ENCODE measurements at regions not wholly inside any gene's neighbourhood (a gene's known extent, or its start where the extent isn't known, plus 50 kb on each side); places are given as distances from the start of the nearest gene placed in this dataset.
A peak's percentile ranks its signal among the peaks of the same experiment; 100 is the strongest.

DNA sequence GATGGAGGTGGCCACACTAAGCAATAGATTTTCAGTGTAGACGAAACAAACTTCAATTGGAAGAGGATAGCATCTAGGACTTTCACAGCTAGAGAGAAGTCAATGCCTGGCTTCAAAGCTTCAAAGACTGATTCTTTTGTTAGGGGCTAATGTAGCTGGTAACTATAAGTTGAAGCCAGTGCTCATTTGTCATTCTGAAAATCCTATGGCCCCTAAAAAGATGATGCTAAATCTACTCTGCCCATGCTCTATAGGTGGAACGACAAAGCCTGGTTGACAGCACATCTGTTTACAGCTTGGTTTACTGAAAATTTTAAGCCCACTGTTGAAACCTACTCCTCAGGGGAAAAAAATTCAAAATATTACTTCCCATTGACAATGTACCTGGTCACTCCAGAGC lies 226.7 kb downstream of the BCAS1 start:
- no peak for DNase-seq (ENCODE audit: missing footprints)
- ATAC-seq, result no peak
- intact Hi-C loops (cut with DNase I), result no loop called here

DNA sequence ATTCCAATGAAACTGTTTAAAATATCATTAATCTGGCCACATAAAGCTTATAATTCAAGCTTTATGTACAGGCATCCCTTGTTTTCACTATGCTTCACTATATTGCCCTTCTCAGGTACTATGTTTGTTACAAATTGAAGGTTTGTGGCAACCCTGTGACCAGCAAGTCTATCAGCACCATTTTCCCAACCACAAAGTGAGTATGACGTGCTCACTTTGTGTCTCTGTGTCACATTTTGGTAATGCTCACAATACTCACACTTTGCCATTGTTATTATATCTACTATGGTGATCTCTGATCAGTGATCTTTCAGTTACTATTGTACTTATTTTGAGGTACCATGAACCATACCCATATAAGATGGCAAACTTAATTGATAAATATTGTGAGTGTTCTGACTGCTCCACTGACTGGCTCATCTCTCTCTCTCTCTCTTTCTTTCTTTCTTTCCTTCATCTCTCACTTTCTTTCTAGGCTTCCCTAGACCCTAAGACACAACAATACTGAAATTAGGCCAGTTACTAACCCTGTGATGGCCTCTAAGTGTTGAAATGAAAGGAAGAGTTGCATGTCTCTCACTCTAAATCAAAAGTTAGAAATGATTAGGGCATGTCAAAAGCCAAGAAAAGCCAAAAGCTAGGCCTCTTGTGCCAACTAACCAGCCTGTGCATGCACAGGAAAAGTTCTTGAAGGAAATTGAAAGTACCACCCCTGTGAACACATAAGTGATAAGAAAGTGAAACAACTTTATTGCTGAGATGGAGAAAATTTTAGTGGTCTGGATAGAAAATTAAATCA lies 227.9 kb downstream of the BCAS1 start:
- intact Hi-C loops (cut with DNase I), result no loop called here

DNA sequence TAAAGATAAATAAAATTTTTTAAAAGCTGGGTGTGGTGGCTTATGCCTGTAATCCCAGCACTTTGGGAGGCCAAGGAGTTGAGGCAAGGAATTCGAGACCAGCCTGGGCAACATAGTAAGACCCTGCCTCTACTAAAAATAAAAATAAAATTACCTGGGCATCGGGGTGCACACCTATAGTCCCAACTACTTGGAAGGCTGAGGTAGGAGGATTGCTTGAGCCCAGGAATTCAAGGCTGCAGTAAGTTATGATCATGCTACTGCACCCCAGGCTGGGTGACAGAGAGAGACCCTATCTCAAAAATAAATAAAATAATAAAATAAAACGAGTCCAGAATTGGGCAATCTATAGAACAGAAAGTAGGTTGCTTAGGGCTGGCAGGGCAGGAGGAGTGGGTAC lies 228.7 kb downstream of the BCAS1 start:
- intact Hi-C loops (cut with DNase I), result no loop called here
- no peak for DNase-seq (ENCODE audit: missing footprints)
- ATAC-seq, result no peak

More for the DNA sequence above, 227.9 kb downstream of the BCAS1 start:
- ATAC-seq (no peak), DNase-seq (ENCODE audit: missing footprints) (no peak)

DNA sequence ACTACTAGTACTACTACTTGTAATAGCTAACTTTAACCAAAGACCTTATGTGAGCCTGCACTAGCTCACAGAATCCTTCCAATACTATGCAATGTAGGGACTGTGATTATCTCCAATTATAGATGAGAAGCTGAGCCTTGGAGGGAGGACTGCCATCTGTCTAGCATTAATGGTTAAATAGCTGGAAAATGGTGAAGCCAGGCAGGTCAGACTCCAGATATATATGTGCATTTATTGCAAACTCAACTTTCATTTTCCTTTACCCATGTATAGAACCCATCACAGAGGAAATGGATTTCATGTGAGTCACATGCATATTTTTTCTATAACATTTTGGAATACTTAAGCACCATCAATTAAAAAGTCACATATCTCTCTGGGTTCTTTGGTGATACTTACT lies 229.9 kb downstream of the BCAS1 start:
- ATAC-seq (no peak), DNase-seq (ENCODE audit: missing footprints) (no peak)
- intact Hi-C loops (cut with DNase I), result no loop called here

DNA sequence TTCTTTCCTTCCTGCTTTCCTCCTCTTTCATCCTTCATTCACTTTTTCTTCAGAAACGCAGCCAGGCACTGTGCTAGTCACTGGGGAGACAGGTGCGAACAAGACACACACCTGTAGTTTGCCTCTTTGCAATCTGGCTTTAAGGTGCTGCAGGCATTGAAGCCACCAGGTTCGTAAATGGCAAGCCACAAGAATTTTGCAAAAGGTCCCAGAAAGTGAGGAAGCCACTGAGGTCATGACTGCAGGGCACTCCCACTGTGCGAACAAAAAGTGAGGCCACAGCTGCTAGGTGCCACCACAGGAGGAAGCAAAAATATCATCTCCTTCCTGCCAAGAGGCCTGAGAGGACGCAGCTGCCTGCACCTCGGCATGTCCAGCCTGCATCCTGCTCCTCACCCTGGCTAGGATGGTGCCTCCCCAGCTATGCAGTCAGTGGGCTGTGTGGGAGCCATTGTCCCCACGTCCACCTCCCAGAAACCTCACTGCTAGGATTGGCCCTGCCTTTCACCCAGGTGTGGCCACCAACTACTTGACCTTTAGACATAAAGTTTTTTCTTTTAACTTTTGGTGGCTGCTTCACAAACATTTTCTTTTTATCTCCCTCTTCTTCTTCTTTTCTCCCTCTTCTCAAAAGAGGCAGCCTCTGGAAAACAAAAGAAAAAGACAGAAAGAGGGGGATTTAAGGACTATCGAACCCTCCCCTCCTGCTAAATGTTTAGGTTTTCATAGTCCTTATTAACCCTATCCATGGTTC lies 230.8 kb downstream of the BCAS1 start:
- intact Hi-C loops (cut with DNase I), result no loop called here
- DNase-seq (ENCODE audit: missing footprints) (peak; percentile 76), ATAC-seq (peak; percentile 48)

DNA sequence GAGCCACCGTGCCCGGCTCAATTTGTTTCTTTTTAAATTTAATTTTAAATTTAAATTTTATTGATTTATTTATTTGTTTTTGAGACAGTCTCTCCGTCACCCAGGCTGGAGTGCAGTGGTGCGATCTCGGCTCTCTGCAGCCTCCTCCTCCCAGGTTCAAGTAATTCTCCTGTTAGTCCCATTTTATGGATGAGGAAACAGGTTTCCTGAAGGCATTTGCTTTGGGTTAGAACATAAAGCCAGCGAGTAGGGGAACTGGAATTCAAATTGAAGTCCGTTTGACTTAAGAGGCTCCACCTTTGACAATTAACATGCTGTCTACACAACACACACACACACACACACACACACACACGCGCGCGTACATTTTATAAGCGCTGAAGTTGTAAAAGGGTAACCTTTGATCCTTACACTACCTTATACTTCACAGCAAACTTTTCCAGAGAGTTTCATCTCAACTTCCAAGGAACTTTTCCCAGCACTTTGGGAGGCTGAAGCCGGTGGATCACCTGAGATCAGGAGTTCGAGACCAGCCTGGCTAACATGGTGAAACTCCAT lies 232.0 kb downstream of the BCAS1 start:
- DNase-seq (ENCODE audit: missing footprints) (no peak), ATAC-seq (no peak)
- intact Hi-C loops (cut with DNase I), result no loop called here

DNA sequence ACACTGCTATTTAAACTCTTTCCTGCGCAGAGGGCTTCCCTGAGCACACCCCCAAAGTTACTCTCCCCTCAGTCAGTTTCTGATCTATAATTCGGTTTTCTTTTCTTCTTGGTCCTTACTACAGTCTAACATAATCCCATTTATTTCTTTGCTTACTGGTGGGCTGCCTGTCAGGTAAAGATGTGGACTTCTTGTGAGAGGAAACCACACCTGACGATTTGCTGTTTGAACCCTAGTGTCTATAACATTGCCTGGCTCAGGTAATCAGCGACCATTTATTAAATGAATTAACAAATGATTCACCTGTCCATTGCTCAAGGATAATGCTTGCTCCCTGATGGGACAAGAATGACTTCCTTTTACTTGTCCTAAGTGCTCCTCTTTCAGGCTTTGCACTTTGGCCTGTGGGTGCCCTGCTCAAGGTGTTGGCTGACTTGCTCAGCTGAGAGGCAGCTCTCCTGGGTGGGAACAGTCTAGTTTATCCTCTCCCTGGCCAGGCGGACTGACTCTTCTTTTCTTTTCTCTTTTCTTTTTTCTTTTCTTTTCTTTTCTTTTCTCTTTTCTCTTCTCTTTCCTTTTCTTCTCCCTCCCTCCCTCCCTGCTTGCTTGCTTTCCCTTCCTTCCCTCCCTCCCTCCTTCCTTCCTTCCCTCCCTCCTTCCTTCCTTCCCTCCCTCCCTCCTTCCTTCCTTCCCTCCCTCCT lies 233.1 kb downstream of the BCAS1 start:
- intact Hi-C loops (cut with DNase I), result no loop called here
- DNase-seq (ENCODE audit: missing footprints) (no peak), ATAC-seq (no peak)

DNA sequence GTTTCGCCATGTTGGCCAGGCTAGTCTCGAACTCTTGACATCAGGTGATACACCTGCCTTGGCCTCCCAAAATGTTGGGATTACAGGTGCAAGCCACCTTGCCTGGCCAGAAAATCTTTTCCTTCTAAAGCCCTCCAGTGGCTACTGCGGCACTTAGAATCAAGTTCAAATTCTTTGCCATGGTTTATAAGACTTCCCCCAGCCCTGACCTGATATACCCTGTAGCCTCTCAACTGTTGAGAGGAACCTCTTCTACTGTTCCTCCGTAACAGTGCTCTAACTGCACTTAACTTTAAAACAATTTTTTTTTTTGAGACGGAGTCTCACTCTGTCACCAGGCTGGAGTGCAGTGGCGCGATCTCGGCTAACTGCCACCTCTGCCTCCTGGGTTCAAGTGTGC lies 235.6 kb downstream of the BCAS1 start:
- ATAC-seq, result no peak
- DNase-seq (ENCODE audit: missing footprints), result no peak
- intact Hi-C loops (cut with DNase I), result no loop called here

DNA sequence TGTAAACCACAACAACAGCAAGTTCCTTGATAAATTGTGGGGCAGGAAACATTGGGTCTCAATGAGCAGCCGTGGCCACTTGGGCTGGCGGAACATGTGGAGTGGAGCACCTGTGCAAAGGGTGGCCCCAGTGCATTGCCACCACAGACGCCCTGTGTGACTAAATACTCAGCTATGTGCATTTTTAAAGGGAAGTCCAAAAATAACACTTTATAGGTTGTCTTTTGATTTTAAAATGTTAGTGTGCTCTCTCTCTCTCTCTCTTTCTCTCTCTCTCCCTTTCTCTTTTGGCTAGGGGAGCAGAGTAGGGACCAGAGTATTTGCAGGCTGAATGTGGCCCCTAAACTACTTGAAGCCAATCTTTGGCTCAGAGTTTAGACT lies 236.3 kb downstream of the BCAS1 start:
- intact Hi-C loops (cut with DNase I), result no loop called here
- ATAC-seq, result no peak
- DNase-seq (ENCODE audit: missing footprints), result no peak

DNA sequence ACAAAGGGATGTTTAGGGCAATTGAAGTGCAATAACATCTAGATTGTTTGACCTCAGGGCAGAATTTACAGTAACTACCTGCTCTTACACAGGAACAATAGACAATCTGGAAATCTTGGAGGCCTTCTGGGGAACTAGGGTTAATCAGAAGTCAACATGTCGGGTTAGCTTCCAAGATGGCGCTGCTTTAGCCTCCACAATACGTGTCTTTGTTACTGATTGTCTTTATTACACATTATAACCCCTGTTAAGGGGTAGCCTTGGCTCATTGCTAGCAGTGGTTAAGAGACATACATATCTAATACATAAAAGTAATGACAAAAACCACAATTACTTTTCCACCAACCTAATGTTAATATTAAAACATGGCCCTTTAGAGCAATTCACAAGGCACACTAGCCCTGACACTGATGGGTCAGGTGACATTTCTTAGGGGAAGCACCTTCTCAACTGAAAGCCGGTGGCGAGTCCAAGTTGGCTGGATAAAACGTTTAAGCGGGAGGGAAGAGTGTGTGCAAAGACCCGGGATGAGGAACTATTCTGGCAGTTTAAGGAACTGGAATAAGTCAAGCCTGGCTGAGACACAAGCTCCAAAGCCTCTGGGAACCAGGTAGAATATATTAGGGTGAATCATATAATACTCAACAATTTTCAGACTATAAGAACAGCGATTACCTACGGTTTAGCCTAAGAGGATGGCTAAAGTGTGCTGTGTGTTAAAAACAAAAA lies 236.9 kb downstream of the BCAS1 start:
- DNase-seq (ENCODE audit: missing footprints) (no peak), ATAC-seq (no peak)
- intact Hi-C loops (cut with DNase I), result no loop called here

DNA sequence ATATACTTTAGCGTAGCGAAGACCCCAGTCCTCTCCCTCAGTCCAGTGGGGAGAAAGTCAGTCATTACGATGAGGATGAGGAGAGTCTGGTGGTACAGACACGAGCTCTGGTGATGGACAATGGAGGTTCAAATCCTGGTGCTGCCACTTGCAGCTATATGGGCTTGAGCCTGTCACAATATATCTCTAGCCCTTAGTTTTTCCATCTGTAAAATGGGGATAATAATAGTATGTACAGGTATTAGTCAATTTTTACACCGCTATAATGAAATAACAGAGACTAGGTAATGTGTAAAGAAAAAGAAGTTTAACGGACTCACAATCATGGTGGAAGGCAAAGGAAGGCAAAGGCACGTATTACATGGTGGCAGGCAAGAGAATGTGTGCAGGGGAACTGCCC lies 237.9 kb downstream of the BCAS1 start:
- intact Hi-C loops (cut with DNase I), result no loop called here
- no peak for DNase-seq (ENCODE audit: missing footprints)
- ATAC-seq, result no peak

DNA sequence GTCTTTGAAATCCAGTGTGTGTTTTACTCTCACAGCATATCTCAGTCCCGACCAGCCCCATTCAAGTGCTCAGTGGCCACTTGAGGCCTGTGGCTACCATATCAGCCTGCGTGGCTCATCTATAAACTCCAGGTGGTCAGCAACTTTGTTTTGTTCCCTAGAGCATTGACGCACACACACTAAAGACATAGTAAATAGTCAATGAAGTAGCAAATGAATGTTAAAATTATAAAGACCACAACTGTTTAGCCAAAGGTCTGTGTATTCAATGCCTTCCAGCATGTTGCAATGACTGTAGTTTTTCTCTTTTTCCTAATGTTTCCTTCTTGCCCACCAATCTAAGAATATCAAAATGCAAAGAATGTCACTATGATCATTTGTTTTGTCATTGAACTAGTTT lies 238.2 kb upstream of the ZNF217 start:
- DNase-seq (ENCODE audit: missing footprints), result no peak
- ATAC-seq, result no peak
- intact Hi-C loops (cut with DNase I), result no loop called here

DNA sequence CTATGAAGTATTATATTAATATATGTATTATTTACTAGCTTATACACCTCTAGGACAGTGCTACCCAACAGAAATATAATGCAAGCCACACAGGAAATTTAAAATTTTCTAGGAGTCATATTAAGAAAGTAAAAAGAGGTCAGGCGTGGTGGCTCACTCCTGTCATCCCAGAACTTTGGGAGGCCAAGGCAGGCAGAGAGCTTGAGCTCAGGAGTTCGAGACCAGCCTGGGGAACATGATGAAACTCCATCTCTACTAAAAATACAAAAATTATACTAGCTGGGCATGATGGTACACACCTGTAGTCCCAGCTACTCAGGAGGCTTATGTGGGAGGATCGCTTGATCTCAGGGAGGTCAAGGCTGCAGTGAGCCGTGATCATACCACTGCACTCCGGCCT lies 237.6 kb upstream of the ZNF217 start:
- ATAC-seq, result no peak
- no peak for DNase-seq (ENCODE audit: missing footprints)
- intact Hi-C loops (cut with DNase I), result no loop called here

DNA sequence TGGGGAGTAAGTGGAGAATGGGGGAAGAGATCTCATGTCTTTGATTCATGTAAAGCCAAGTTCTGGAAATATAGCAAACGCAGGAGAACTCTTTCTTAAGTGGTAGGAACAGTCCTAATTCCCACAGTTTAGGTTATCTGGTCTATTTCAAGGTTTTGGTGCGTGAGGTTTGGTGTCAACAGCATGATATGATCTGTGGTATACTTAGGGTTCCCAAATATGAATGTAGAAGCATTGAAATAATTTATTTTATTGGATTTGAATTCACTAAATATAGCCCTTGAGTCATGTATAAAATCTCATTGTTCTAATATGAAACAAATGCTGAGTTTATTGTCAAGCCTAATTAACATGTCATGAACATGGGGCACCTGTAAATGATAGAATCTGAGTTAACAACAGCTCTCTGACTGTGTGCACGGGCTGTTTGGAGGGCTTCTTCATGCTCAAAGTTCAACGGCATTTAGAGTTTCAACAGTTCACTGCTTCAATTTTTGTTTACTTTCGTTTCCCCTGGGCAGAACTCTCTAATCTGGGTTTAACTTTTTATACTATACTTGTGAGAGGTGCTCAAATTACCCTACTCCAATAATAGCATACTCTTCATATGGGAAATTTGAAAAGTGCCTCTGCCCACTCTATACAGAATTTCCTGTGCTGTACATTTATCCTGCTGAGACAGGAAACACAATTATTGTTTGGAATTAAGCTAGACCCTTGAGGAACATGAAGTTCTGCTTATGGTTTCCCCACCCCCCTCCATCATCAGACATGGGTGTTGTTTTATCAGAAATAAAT lies 236.3 kb upstream of the ZNF217 start:
- peak; percentile 3 for ATAC-seq

DNA sequence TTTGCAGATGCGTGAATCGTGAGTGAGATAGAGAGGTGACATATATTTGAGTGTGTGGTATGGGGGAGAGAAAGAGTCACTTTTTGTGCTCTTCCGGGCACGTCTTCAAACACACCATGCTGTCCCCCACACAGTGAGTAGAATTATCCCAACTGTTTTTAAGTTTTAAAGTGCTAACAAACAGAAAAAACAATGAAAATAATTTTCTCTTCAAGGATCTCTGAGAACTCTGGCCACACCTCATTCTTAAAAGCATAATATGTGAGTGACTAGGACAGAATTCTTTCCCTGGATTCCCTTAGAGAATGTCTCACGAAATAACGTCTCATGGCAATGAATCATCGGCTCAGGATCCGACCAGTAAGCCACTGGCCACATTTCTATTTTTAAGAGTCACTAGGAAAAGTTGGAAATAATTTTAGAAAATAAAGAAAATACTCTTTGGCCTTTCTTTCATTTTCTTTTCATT lies 235.7 kb upstream of the ZNF217 start:
- DNase-seq (ENCODE audit: missing footprints) (no peak), ATAC-seq (peak; percentile 56)
- intact Hi-C loops (cut with DNase I), result loop anchor here (5.0 to 10.0 kb wide), 3 partner anchors 38 to 232 kb away; no protein-coding TSS in a partner anchor

More for the DNA sequence above, 236.3 kb upstream of the ZNF217 start:
- DNase-seq (ENCODE audit: missing footprints), result no peak
- intact Hi-C loops (cut with DNase I), result loop anchor here (5.0 to 10.0 kb wide), 3 partner anchors 37 to 233 kb away; no protein-coding TSS in a partner anchor

DNA sequence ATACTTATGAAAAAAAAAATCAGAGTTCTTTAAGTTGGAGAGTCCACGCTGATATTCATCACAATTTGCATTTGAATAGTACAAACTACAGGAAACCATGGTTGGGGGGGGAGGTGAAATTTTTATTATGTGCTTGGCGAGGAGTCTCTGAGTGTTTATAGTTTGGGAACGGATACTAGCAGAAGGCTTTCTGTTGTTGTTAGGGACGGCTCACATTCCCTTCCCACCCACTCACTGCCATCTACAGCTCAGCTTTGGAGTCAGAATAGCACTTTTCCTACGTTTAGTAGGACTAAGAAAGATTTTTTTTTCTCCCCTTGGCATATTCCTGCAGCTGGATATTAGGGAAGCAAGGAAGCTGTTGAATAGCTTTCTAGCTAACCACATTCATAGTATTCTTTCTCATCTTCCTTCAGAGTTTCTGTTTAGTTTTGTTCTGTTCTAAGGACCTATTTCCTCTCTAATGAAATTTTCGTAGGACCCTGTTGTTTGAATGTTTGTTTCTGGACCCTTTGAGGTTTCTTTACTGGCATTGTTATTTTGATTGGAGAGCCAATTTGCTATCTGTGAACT lies 235.1 kb upstream of the ZNF217 start:
- DNase-seq (ENCODE audit: missing footprints) (no peak), ATAC-seq (peak; percentile 65)
- intact Hi-C loops (cut with DNase I), result loop anchor here (5.0 to 10.0 kb wide), 3 partner anchors 39 to 231 kb away; no protein-coding TSS in a partner anchor

DNA sequence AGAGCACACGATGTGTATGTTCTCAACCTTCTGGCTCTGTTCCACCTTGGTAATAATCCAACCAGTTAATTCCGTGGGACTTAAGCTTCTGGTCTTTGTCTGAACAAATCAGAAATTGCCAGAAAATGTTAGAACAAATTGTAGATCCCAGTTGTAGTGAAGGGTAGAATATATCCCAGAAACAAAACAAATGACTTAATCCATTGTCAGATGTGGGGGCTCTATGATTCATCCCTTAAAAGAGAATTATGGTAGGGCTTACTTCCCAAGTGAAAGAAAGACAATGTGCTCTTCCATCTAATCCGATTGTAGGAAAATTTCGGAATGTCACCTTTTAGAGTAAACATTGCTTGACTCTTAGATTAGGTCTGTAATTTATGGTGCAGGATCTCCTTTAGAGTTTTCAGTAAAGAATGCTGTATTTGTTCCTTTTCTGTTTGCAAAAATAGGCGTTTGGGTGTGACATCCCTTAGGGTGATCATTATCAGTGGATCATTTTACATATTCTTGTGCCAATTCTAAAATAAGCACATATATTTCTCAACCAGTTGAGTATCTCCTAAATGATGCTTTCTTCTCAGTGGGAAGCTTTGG lies 234.5 kb upstream of the ZNF217 start:
- DNase-seq (ENCODE audit: missing footprints), result no peak
- intact Hi-C loops (cut with DNase I), result loop anchor here (5.0 to 10.0 kb wide), 3 partner anchors 39 to 231 kb away; no protein-coding TSS in a partner anchor
- peak; percentile 51 for ATAC-seq

All from Right ventricle myocardium inferior (tissue), 1 donor.